Myocyte (in vitro differentiated cells): ENCODE measurements at regions not wholly inside any gene's neighbourhood (a gene's known extent, or its start where the extent isn't known, plus 50 kb on each side); places are given as distances from the start of the nearest gene placed in this dataset.
"Not testable (repeated sequence)": the region's sequence is repeated elsewhere in the genome, so short reads cannot be mapped to it uniquely, and the experiment has no call there.

Source experiments
- DNase-seq: peaks from one replicate; pipeline ENCODE4 v3.0.0-alpha.2; 2012; ENCODE audit warnings: low read depth

DNA sequence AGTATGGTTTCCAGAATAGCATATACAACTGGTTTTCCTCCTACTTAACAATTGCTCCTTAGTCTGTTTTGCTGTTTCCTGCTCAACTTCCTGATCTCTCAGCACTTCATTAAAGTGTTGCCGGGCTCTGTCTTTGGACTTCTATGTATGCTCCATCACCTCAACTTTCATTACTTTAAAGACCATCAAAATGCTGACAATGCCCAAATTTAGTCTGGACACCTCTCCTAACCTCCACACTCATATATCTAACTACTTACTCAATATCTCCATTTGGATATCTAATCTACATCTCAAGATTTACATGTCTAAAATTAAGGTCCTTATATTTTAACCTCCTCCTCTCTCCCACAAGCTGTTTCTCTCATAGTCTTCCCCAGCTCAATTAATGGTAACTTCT lies 54.4 kb upstream of the LGR5 start:
- DNase-seq: no peak

DNA sequence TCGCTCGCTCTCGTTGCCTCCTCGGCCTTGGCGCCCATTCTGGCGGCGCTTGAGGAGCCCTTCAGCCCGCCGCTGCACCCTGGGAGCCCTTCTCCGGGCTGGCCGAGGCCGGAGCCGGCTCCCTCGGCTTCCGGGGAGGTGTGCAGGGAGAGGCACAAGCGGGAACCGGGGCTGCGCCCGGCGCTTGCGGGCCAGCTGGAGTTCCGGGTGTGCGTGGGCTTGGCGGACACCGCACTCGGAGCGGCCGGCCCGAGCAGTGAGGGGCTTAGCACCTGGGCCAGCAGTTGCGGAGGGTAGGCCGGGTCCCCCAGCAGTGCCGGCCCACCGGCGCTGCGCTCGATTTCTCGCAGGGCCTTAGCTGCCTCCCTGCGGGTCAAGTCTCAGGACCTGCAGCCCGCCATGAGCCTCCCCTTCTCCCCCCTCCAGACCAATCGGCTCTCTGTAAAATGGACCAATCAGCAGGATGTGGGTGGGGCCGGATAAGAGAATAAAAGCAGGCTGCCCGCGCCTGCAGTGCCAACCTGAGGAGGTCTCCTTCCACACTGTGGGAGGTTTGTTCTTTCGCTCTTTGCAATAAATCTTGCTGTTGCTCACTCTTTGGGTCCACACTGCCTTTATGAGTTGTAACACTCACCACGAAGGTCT lies 62.8 kb upstream of the LGR5 start:
- not testable (repeated sequence) for DNase-seq

DNA sequence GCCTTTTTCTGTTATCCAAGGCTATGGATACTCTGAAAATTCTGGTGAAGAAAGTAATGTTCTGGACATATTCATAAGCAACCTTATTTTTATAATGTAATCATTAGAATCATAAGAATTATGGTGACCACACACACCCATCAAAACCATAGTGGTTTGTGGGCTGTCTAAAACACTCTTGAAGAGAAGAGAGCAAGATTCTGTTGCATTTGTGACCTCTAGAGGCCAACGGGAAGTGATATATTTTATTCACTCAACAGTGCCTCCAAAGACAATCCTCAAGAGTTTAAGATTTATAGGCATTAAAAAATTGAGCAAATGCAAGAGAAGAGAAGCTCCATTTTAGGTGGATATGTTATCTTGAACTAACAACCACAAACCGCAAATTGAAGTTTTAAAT lies 68.5 kb upstream of the LGR5 start:
- peak; percentile 13 for DNase-seq

DNA sequence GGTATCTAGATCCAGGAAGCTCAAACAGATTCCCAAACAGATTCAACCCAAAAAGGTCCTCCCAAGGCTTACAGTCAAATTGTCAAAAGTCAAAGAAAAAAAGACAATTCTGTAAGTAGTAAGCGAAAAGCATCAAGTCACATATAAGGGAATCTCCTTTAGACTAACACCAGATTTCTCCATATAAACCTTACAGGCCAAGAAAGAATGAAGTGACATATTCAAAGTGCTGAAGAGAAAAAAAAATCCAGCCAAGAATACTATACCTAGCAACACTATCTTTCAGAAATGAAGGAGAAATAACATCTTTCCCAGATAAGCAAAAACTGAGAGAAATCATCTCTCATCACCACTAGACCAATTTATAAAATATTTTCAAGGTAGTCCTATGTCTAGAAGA lies 79.6 kb upstream of the LGR5 start:
- DNase-seq: no peak

DNA sequence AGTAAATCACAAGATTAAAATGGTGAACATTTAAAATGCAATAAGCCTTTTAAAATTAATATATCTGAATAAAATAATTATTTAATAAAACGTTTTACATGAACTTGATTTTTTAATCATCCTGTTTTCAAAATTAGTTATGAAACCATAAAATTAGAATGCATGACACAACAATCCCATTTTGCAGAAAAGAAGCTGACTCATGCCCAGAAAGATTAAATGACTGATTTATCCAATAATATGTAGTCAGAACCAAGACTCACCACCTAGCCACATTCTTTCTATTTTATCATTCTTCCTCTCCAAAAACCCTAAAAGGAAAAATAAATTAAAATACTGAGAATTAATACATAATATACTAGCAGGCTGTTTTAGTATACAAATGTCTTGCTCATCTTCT lies 83.0 kb upstream of the LGR5 start:
- DNase-seq: no peak

DNA sequence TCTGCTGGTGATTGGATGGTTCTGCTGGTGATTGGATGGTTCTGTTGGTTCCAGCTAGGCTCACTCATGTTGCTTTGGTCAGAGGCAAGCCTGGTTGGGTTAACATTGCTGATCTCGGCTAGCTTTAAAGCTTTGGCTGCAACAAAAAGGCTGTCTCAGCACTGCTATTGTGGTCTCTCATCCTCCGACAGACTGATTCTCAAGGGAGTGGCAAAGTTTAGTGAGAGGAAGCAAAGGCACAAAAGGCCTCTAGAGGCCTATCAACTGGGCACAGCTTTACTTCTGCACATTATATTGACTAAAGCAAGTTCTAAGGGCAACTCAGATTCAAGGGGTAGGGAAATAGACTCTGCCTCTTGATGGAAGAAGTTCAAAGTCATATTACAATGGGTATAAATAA lies 84.7 kb upstream of the LGR5 start:
- peak; percentile 6 for DNase-seq

DNA sequence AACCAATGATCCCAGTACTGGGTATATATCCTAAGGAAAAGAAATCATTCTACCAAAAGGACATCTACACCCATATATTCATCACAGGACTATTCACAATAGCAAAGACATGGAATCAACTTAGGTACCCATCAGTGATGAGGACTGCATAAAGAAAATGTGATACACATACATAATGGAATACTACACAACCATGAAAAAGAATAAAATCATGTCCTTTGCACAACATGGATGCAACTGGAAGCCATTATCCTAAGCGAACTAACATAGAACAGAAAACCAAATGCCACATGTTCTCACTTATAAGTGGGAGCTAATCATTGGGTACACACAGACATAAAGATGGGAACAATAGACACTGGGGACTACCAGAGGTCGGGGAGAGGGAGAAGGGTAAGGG lies 86.0 kb upstream of the LGR5 start:
- DNase-seq: no peak

DNA sequence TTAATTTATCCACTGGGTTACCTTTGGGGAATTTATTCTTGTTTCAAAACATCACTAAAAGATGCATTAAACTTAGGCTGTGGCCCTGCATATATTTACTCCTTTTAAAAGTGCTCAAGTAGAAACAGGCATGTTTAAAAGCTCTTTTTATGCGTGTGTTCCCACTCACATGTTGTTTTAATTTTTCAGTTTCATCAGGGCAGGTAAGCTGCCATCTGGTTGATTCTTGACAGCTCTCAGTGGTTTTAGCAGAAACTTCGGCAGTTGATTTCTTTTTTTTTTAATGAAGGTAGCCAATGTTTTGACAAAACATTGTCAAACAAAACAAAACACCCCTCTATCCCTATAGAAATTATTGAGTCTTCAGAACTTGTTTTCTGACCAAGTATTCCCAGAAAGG lies 89.6 kb upstream of the LGR5 start:
- no peak for DNase-seq

DNA sequence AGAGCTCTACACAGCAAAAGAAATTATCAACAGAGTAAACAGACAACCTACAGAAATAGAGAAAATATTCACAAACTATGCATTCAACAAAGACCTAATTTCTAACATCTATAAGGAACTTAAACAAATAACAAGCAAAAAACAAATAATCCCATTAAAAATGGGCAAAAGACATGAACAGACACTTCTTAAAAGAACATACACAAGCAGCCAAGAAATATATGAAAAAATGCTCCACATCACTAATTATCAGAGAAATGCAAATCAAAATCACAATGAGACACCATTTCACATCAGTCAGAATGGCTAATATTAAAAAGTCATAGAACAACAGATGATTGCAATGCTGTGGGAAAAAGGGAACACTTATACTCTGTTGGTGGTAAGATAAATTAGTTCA lies 100.7 kb upstream of the LGR5 start:
- no peak for DNase-seq

DNA sequence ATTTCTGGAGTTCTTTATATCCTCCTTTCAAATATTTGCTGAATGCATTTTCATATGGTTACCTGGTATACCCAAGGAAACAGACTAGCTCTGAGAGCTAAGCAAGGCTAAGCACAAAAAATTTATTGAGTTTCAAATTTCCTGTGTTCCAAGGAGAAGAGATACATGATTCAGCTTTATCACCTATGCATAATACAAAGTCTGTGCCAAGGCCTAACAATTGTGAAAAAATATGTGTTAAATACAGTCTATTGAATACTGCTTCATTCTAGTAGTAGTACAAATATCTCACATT lies 103.7 kb upstream of the LGR5 start:
- DNase-seq: no peak

DNA sequence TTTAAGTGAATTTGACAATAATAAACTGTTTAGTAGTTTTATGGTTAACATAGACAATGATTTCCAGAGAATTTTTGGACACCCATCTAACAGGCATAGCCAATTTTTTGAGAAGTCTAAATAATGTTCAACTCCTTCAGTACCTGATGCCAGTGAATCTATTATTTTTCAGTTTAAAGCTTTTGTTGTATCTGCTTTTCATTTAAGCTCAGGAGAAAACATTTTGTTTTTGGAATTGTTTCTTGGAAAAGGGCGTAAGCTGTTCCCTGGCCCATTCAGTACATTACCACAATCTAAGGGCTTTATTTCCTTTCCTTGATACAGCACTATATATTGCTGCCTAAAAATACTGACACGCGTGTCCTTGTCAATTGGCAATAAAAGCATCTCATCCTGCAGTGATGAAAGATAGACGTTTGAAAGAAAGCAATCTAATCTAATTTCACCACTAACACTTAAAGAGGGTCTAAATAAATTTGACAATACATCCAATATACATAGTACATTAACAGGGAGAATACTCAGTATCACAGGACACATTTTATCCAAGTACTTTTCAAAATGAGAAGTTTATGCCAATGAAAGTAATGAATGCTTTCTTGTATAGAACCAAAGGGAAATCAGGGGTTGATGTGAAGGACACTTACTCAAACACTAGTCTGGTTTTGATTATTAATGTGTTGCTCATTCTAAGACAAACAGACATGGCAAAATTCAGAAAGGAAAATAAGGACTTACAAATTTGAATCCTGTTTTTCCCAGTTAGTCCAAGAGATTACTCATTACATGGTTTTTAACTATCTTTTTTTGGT lies 104.2 kb upstream of the LGR5 start:
- DNase-seq: no peak

DNA sequence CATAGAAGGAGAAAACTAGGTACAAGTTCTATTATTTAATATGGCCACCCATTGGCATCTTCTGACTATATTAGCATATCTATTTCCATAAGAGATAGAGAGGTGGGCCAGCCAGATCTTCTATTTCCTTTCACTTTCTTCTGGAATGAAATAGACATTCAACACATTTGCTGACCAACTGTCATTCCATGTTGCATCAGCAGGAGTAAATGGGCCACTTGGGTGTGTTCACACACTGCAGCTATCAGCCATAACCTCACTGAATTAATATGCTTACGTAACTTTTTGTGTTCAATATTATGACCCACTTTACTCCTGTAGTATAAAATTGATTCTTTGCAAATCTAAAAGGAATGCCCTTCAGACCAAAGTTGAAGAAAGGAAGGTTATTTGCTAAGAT lies 106.2 kb upstream of the LGR5 start:
- no peak for DNase-seq

DNA sequence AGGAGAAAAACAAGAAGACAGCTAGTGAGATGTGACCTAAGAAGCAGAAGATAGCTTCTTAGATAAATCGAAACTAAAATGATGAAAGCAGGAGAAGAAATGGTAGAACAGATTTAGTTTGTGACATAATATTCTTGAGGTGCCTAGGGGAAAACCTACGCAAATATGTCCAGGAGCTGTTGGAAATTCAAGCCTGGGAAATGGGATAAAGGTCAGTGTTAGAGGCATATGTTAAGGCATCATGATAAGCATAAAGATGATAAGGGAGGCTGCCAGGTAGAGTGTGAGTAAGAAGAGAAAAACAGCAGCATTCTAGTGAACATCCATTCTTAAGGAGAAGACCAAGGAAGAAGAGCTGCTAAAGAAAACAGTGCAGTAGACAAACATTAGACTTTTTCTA lies 109.6 kb upstream of the LGR5 start:
- no peak for DNase-seq

DNA sequence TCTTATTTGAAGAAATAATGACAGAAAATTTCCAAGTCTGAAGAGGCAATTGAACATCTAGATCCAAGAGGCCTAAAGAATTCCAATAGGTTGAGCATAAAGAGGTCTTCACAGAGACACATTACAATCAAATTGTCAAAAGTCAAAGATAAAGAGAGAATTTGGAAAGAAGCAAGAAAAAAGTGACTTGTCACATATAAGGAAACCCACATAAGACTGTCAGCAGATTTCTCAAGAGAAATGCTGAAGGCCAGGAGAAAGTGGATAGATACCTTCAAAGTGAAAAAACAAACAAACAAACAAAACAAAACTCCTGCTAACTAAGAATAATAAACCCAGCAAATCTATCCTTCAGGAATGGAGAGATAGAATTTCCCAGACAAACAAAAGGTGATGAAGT lies 118.1 kb upstream of the LGR5 start:
- no peak for DNase-seq

DNA sequence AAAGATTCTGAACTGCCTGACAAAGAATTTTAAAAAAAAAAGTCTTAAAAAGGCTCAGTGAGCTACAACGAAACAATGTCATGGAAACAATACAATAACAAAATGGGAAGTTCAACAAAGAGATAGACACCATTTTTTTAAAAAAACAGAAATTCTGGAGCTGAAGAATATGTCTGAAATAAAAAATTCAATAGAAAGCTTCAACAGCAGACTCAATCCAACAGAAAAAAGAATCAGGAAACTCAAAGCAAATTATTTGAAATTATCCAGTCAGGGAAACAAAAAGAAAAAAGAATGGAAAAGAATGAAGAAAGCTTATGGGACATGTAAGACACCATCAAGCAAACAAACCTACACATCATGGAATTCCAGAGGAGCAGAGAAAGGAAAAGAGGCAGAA lies 118.5 kb upstream of the LGR5 start:
- no peak for DNase-seq

DNA sequence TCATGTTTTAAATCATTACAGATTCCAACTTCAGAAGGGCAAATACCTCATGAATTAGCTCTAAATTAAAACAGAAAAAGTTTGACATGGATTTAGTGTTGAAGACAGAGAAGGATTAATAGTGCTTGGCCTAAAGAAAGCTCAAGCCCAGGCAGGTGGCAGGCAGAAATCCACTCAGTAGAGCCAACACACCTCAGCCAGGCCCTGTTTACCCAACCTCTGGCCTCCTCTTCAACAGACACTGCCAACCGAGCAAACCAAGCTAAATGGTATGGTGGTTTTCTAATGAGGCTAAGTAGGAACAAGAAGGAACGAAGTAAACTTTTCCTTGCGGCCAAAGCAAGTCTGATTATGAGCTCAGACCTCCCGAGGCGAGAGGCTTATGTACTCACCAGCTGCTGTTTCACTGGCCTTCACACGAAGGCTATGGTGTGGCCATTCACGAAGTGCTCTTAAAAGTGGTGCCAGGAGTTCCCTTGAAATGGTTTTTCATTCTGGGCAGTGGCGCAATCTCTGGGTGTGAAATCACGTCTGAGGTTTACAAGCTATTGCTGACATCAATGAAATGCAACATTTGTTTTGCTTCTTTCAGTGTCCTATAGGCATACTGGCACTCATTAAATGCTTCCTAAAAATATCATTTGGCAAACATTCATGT lies 124.1 kb upstream of the LGR5 start:
- peak; percentile 44 for DNase-seq

DNA sequence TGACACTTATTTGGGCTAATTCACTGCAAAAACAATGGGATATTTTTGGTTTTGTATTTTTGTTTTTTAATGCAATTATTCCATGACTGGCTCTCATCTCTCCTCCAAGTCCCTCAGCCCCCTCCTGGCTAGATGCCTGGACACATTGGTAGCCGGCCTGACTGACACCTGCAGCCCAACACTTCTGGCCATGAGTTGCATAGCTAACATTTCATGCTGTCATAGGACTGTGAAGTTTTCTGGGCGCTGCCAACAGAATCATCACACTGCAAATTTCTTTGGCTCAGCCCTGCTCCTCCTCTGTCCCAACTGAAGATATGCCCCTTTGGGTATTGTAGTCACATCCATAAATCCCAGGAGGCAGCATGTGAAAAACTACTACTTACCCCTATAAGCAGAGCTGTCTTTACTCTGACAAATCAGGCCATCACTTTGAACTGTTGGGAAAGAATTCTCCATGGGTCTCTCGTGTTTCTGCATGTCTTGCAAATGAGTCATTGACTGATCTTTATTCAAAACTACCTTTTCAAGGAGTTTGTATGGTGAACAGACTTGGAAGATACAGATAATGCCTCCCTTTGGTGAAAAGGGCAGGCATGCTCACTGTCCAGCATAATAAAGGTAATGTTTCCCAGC lies 126.7 kb upstream of the LGR5 start:
- DNase-seq: peak; percentile 5

DNA sequence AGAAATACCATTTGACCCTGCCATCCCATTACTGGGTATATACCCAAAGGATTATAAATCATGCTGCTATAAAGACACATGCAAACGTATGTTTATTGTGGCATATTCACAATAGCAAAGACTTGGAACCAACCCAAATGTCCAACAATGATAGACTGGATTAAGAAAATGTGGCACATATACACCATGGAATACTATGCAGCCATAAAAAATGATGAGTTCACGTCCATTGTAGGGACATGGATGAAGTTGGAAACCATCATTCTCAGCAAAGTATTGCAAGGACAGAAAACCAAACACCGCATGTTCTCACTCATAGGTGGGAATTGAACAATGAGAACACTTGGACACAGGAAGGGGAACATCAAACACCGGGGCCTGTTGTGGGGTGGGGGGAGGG lies 128.0 kb upstream of the LGR5 start:
- DNase-seq: not testable (repeated sequence)

DNA sequence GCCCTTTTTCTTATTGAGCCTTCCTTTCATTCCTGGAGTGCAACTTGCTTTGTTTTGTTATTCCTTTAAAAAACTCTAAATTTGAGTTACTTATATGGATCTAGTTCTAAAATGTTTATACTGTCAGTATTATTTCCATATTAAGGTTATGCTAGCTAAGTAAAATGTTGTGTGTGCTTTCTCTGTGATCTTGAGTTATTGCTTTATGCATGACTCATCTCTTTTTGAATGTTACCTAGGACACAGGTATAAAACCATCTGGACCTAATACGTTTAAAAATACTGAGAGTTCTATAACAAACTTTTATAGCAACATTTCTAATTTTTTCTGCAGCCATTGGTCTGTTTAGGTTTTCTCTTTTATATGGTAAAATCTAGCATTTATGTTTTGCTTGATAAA lies 132.8 kb upstream of the LGR5 start:
- no peak for DNase-seq

DNA sequence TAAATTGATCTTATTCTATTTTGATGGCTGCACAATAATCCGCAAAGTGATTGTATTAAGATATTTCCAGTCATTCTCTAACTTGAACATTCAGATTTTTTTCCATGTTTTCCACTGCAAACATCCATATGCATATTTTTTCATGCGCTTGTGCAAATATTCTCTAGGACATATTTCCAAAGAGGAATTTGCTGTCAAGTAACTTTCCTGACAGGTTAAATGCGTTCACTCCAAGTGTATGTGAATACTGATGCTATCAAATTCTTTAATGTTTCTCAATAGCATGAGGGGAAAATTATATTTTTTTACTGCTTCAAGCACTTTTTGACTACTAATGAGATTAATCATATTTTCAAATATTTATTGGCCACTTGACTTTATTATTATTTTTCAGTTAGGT lies 135.3 kb upstream of the LGR5 start:
- DNase-seq: no peak

DNA sequence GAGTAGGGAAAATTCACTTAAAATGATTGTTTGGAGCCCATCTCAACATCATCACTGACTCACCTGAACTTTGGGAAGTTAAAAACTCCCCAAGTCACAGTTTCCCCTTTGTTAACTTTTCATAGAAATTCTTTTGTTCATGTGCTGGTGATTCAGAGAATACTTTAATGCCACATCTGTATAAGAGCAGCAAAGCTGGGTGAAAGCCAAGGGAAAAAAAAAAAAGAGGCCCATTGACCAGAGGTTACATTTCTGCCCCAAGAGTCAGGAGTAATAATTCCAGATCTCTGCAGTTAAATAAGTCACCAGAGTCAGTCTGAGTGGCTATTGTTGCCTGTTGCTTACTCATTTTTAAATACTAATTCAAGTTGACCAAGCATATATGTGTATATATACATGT lies 136.4 kb upstream of the LGR5 start:
- no peak for DNase-seq
